Endodermal cell (in vitro differentiated cells): ENCODE measurements at regions not wholly inside any gene's neighbourhood (a gene's known extent, or its start where the extent isn't known, plus 50 kb on each side); places are given as distances from the start of the nearest gene placed in this dataset.

Experiments
- DNase-seq: peaks from one replicate; pipeline ENCODE4 v3.0.0-alpha.2; 2017
- H3K27ac ChIP-seq: 2 replicates; pipeline ENCODE4 v1.5.1; 2013; ENCODE audit warnings: mild to moderate bottlenecking, low read depth, low read length, moderate library complexity
- H3K27me3 ChIP-seq: 2 replicates; pipeline ENCODE4 v1.6.1; 2013; ENCODE audit warnings: mild to moderate bottlenecking, low read length, moderate library complexity; ENCODE audit not compliant: insufficient read depth, control insufficient read depth, poor library complexity, severe bottlenecking
- H3K36me3 ChIP-seq: 2 replicates; pipeline ENCODE4 v1.7.0; 2013; ENCODE audit warnings: mild to moderate bottlenecking, low read length, moderate library complexity; ENCODE audit not compliant: control insufficient read depth, insufficient read depth
- H3K4me1 ChIP-seq: one replicate; pipeline ENCODE4 v1.7.0; 2013; ENCODE audit warnings: low read length; ENCODE audit not compliant: control insufficient read depth, insufficient read depth
- H3K4me3 ChIP-seq: 2 replicates; pipeline ENCODE4 v1.5.1; 2013; ENCODE audit warnings: mild to moderate bottlenecking, low read length, moderate library complexity
- H3K9ac ChIP-seq: 2 replicates; pipeline ENCODE4 v1.6.1; 2013; ENCODE audit warnings: mild to moderate bottlenecking, low read length, moderate library complexity; ENCODE audit not compliant: poor library complexity, severe bottlenecking; ENCODE audit errors: extremely low read depth
- H3K9me3 ChIP-seq: 2 replicates; pipeline ENCODE4 v1.6.1; 2013; ENCODE audit warnings: mild to moderate bottlenecking, low read length, moderate library complexity; ENCODE audit not compliant: control insufficient read depth
- H3K27ac Mint-ChIP-seq: 2 replicates; pipeline ENCODE4 v1.8.0; 2020; ENCODE audit warnings: mixed read lengths
- H3K27me3 Mint-ChIP-seq: 2 replicates; pipeline ENCODE4 v1.8.0; 2021; ENCODE audit warnings: mild to moderate bottlenecking, mixed read lengths; ENCODE audit not compliant: insufficient read depth
- H3K36me3 Mint-ChIP-seq: 2 replicates; pipeline ENCODE4 v1.8.0; 2020; ENCODE audit warnings: low read depth, mixed read lengths
- H3K4me1 Mint-ChIP-seq: 2 replicates; pipeline ENCODE4 v1.8.0; 2020; ENCODE audit warnings: mixed read lengths
- H3K4me3 Mint-ChIP-seq: 2 replicates; pipeline ENCODE4 v1.8.0; 2020; ENCODE audit warnings: mild to moderate bottlenecking, moderate library complexity, mixed read lengths
- H3K9me3 Mint-ChIP-seq: 2 replicates; pipeline ENCODE4 v1.8.0; 2020; ENCODE audit warnings: mild to moderate bottlenecking, mixed read lengths
- CTCF ChIP-seq: fragments of 200-600 bp; sonication (generic); conservative IDR thresholded peaks from 2 replicates; pipeline ENCODE4 v1.5.0; 2021; ENCODE audit warnings: antibody characterized with exemption, mild to moderate bottlenecking
- WGBS, 2 experiments: methylation state at CpG; one replicate each; pipeline versions ENCODE4 v1.1.5 to v1.1.7; 2013; ENCODE audit warnings: missing lambda C conversion rate in 2 of 2, mixed read lengths in 1 of 2; ENCODE audit not compliant: insufficient coverage in 1 of 2, insufficient read length in 1 of 2; 5-methylcytosine and 5-hydroxymethylcytosine counted together

DNA sequence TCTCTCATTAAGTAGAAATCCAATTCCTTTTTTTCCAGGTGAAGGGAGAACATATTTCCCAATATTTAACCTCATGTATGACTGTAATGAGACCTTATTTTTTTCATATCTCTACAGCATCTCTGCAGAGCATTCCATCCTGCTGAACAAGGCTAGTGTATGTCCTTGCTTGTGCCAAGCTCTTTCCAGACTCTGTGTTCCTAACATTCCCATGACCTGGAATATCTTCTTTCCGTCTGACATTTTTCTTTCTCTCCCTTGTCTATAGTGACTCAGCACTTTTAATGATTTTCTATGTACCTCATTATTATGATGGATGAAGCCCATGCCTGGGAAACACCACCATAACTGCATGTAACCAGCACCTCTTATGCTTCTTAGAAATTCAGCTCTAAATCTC, 278.3 kb upstream of the NRIP1 start:
- Mint-ChIP-seq H3K27ac (no peak overlapping the region), H3K36me3 (no peaks in the 10 kb centered on the region), H3K4me1 (no peaks in the 10 kb centered on the region), H3K9me3 (peaks cover 1% of the 10 kb centered on the region), H3K4me3 (no peak overlapping the region), H3K27me3 (no peaks in the 10 kb centered on the region)
- Histone ChIP-seq H3K4me3 (no peak overlapping the region), H3K9me3 (no peaks in the 10 kb centered on the region), H3K27ac (no peak overlapping the region), H3K27me3 (no peaks in the 10 kb centered on the region), H3K9ac (no peak overlapping the region), H3K36me3 (no peaks in the 10 kb centered on the region), H3K4me1 (no peaks in the 10 kb centered on the region)
- TF ChIP-seq CTCF, result no peak
- 93% methylated on average over 1 of the region's 1 CpG; no CpG with 5 or more reads in 1 of the 2 experiments for WGBS, 2 experiments
- no peak for DNase-seq

GRCh38 chr21:15352009-15352408, 287.2 kb upstream of the NRIP1 start:
- Mint-ChIP-seq H3K4me3 (no peak overlapping the region), H3K27me3 (no peaks in the 10 kb centered on the region), H3K4me1 (no peaks in the 10 kb centered on the region), H3K36me3 (no peaks in the 10 kb centered on the region), H3K9me3 (no peaks in the 10 kb centered on the region), H3K27ac (no peak overlapping the region)
- Histone ChIP-seq H3K4me1 (no peaks in the 10 kb centered on the region), H3K36me3 (no peaks in the 10 kb centered on the region), H3K9ac (no peak overlapping the region), H3K27ac (no peak overlapping the region), H3K9me3 (no peaks in the 10 kb centered on the region), H3K27me3 (no peaks in the 10 kb centered on the region), H3K4me3 (no peak overlapping the region)
- no peak for TF ChIP-seq CTCF
- no peak for DNase-seq
- 88 to 94% methylated on average over 7 of the region's 7 CpGs for WGBS, 2 experiments

DNA sequence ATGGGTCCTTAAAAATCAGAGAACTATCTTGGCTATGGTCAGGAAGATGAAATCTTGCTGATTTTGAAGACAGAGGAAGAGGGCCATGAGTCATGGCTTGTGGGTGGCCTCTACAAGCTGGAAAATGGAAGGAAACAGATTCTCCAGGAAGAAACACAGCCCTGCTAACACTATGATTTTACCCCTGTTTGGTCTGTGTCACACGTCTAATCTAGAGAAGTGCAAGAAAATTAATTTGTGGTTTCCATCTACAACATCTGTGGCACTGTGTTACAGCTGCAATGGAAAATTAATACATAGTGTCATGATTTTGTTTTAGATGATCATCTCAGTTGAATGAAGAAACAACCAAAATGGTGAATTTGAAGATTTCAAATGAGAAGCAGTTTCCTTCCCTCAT, 288.7 kb upstream of the NRIP1 start:
- Histone ChIP-seq H3K9ac (no peak overlapping the region), H3K9me3 (no peaks in the 10 kb centered on the region), H3K4me1 (no peaks in the 10 kb centered on the region), H3K36me3 (no peaks in the 10 kb centered on the region), H3K4me3 (no peak overlapping the region), H3K27me3 (no peaks in the 10 kb centered on the region), H3K27ac (no peak overlapping the region)
- H3K9me3 Mint-ChIP-seq, result no peaks in the 10 kb centered on the region
- no peaks in the 10 kb centered on the region for H3K4me1 Mint-ChIP-seq
- no peak overlapping the region for H3K27ac Mint-ChIP-seq
- TF ChIP-seq CTCF, result no peak
- DNase-seq, result no peak
- H3K36me3 Mint-ChIP-seq, result no peaks in the 10 kb centered on the region
- no peak overlapping the region for H3K4me3 Mint-ChIP-seq
- 94 to 100% methylated on average over 1 of the region's 1 CpG for WGBS, 2 experiments
- H3K27me3 Mint-ChIP-seq, result no peaks in the 10 kb centered on the region
